Heart left ventricle (tissue), 16 donors: ENCODE measurements at regions not wholly inside any gene's neighbourhood (a gene's known extent, or its start where the extent isn't known, plus 50 kb on each side); places are given as distances from the start of the nearest gene placed in this dataset.
"Not testable (repeated sequence)": the region's sequence is repeated elsewhere in the genome, so short reads cannot be mapped to it uniquely, and the experiment has no call there.

Experiments
- ATAC-seq, 4 donors: fragments of 200-7000 bp; cut with Tn5 transposase; one replicate each; pipeline ENCODE4 v1.9.1; 2020 to 2022; ENCODE audit warnings: moderate library complexity in 4 of 4, mild to moderate bottlenecking in 3 of 4, moderate number of reproducible peaks in 1 of 4
- DNase-seq, 5 donors: peaks; one replicate each; pipeline ENCODE4 v3.0.0-alpha.2; 2020
- H3K27ac ChIP-seq, 12 donors: fragments of 200-600 bp; sonication (generic) in 4 of 12; one replicate each; pipeline versions ENCODE4 v1.5.0 to v1.8.0; 2016 to 2022; ENCODE audit warnings: mild to moderate bottlenecking in 2 of 12
- H3K27me3 ChIP-seq, 9 donors: fragments of 200-600 bp; sonication (generic) in 2 of 9; one replicate each; pipeline versions ENCODE4 v1.5.1 to v1.8.0; 2016 to 2022; ENCODE audit warnings: mild to moderate bottlenecking in 3 of 9
- H3K36me3 ChIP-seq, 9 donors: fragments of 200-600 bp; sonication (generic) in 2 of 9; one replicate each; pipeline versions ENCODE4 v1.5.0 to v1.8.0; 2018 to 2022; ENCODE audit warnings: mild to moderate bottlenecking in 2 of 9
- H3K4me1 ChIP-seq, 12 donors: fragments of 200-600 bp; sonication (generic) in 4 of 12; one replicate each; pipeline versions ENCODE4 v1.5.0 to v1.8.0; 2016 to 2022; ENCODE audit warnings: mild to moderate bottlenecking in 3 of 12
- H3K4me3 ChIP-seq, 12 donors: fragments of 200-600 bp; sonication (generic) in 4 of 12; one replicate each; pipeline versions ENCODE4 v1.5.0 to v1.8.0; 2017 to 2022; ENCODE audit warnings: mild to moderate bottlenecking in 9 of 12, moderate library complexity in 4 of 12
- H3K9me3 ChIP-seq, 12 donors: fragments of 200-600 bp; sonication (generic) in 4 of 12; one replicate each; pipeline versions ENCODE4 v1.5.0 to v1.8.0; 2016 to 2022; ENCODE audit warnings: mild to moderate bottlenecking in 1 of 12
- CTCF ChIP-seq, 12 donors: fragments of 200-600 bp; sonication (generic) in 4 of 12; IDR thresholded peaks; one replicate each; pipeline versions ENCODE4 v1.5.0 to v1.8.0; 2018 to 2022; ENCODE audit warnings: antibody characterized with exemption in 12 of 12, mild to moderate bottlenecking in 5 of 12
- POLR2A ChIP-seq, 2 donors: fragments of 450-650 bp; IDR thresholded peaks; one replicate each; pipeline ENCODE4 v1.6.1; 2017; ENCODE audit warnings: antibody characterized with exemption in 2 of 2, mild to moderate bottlenecking in 2 of 2, moderate library complexity in 2 of 2
- WGBS, 4 donors: extraction: QIAGEN DNeasy Blood & Tissue Kit in 2 of 4; methylation state at CpG; one replicate each; pipeline versions ENCODE4 v1.1.5 to v1.1.7; 2013 to 2018; 5-methylcytosine and 5-hydroxymethylcytosine counted together
- intact Hi-C, 10 donors: fragments of 100-400 bp; cut with DNase I; formaldehyde crosslinking; loops; one replicate each; pipeline versions ENCODE4 v1.11.1 to v1.14.2; 2022
- donor health status: ischemic (EF 13 %, LVEDD 7.1; RV severe dilation, severe dysfunction).
- donor health status: healthy with polysubstance abuse.
- donor health status: DM: no; HTN: yes; CAD: no.
- donor health status: DM: no; HTN: no; CAD: no.
- donor health status: ischemic (EF 25% LVEDD 6.9; RV normal size, moderate dysfunction).
- donor health status: ischemic (EF 25% LVEDD 5.7; RV mildly dilated, moderate dysfunction).
- donor health status: healthy.
- donor health status: DM: yes; HTN: yes; CAD: no.
- donor health status: ischemic (EF 35%, LVEDD 5.7; RV mildly dilated, moderate dysfunction).
- donor health status: nonischemic (EF 11% LVEDD 7.7; RV severe dilation, severe dysfunction).
- donor health status: DM: yes; HTN: yes; CAD: no.
- donor health status: PGD.
- donor health status: ischemic (EF 29% LVEDD 5.4; RV normal size, mild dysfunction).
- donor health status: nonischemic (EF 23%, LVEDD 6.1; RV moderate dilation, normal function).

- no peaks in the 10 kb centered on the region for H3K4me1 ChIP-seq
- DNase-seq (no peak), ATAC-seq (no peak)
- no peaks in the 10 kb centered on the region for H3K36me3 ChIP-seq
- H3K9me3 ChIP-seq: peaks cover 0 to 13% (median 0%) of the 10 kb centered on the region in 12 donors
- 71 to 82% (median 76%) methylated on average over 1 of the region's 1 CpG for WGBS, 4 donors
- no peak overlapping the region for H3K27ac ChIP-seq
- H3K4me3 ChIP-seq: no peak overlapping the region
- TF ChIP-seq POLR2A (IDR thresholded peaks at IDR 0.05): no peak
- TF ChIP-seq CTCF (IDR thresholded peaks at IDR 0.05): no peak
- H3K27me3 ChIP-seq: no peaks in the 10 kb centered on the region
- intact Hi-C loops: no loop called here
Observed at GRCh38 chr1:215321802-215322201, 239.3 kb downstream of the KCNK2 start.

- DNase-seq, H3K27me3 ChIP-seq, H3K4me1 ChIP-seq, H3K27ac ChIP-seq, H3K9me3 ChIP-seq, intact Hi-C loops, H3K36me3 ChIP-seq, ATAC-seq, H3K4me3 ChIP-seq: not testable (repeated sequence)
- WGBS, 4 donors: 57 to 100% (median 89%) methylated on average over 1 to 3 of the region's 3 CpGs
Observed at GRCh38 chr1:215323992-215324391, 241.5 kb downstream of the KCNK2 start.

- TF ChIP-seq CTCF (IDR thresholded peaks at IDR 0.05): no peak
- no peak for TF ChIP-seq POLR2A (IDR thresholded peaks at IDR 0.05)
- intact Hi-C loops: no loop called here
- ATAC-seq: no peak
Observed at GRCh38 chr1:215330426-215330825, 236.7 kb upstream of the KCTD3 start.

GRCh38 chr1:215344539-215344938 is 222.6 kb upstream of the KCTD3 start:
- Histone ChIP-seq H3K27ac (no peak overlapping the region), H3K36me3 (no peaks in the 10 kb centered on the region), H3K27me3 (no peaks in the 10 kb centered on the region), H3K4me1 (no peaks in the 10 kb centered on the region), H3K4me3 (no peak overlapping the region), H3K9me3 (no peaks in the 10 kb centered on the region)
- intact Hi-C loops: no loop called here
- TF ChIP-seq CTCF (IDR thresholded peaks at IDR 0.05) (no peak), POLR2A (IDR thresholded peaks at IDR 0.05) (no peak)
- DNase-seq (peak in 1 of 5 donors; percentile 20), ATAC-seq (no peak)

More at GRCh38 chr1:215330426-215330825, 236.7 kb upstream of the KCTD3 start:
- DNase-seq: no peak
- no peak overlapping the region for H3K4me3 ChIP-seq
- H3K27me3 ChIP-seq: no peaks in the 10 kb centered on the region
- H3K4me1 ChIP-seq: no peaks in the 10 kb centered on the region
- H3K36me3 ChIP-seq: no peaks in the 10 kb centered on the region
- peaks cover 0 to 4% (median 0%) of the 10 kb centered on the region in 12 donors for H3K9me3 ChIP-seq
- H3K27ac ChIP-seq: no peak overlapping the region

GRCh38 chr1:215345208-215345607 is 221.9 kb upstream of the KCTD3 start:
- no peak for DNase-seq
- no peak for ATAC-seq
- Histone ChIP-seq H3K27me3 (no peaks in the 10 kb centered on the region), H3K4me1 (no peaks in the 10 kb centered on the region), H3K27ac (no peak overlapping the region), H3K4me3 (no peak overlapping the region), H3K36me3 (no peaks in the 10 kb centered on the region), H3K9me3 (no peaks in the 10 kb centered on the region)
- intact Hi-C loops: no loop called here
- TF ChIP-seq CTCF (IDR thresholded peaks at IDR 0.05) (no peak), POLR2A (IDR thresholded peaks at IDR 0.05) (no peak)
